Stimulated activated naive CD4-positive, alpha-beta T cell treated with Interleukin-2 at 50 U/mL for 16 hours (primary cell): ENCODE measurements at regions not wholly inside any gene's neighbourhood (a gene's known extent, or its start where the extent isn't known, plus 50 kb on each side); places are given as distances from the start of the nearest gene placed in this dataset.
"Not testable (repeated sequence)": the region's sequence is repeated elsewhere in the genome, so short reads cannot be mapped to it uniquely, and the experiment has no call there.

Experiments
- DNase-seq: peaks from one replicate; lab custom pipeline; 2025; lab: John Stamatoyannopoulos, UW

GRCh38 chr4:62661821-62662220 lies 1461.7 kb downstream of the ADGRL3 start:
- DNase-seq: no peak

- DNase-seq: no peak
Observed at GRCh38 chr4:62656006-62656405, 1455.9 kb downstream of the ADGRL3 start.

- DNase-seq: no peak
Observed at GRCh38 chr4:62644372-62644771, 1444.2 kb downstream of the ADGRL3 start.

GRCh38 chr4:62640296-62640695 lies 1440.2 kb downstream of the ADGRL3 start:
- DNase-seq: no peak

- no peak for DNase-seq
Observed at GRCh38 chr4:62627671-62628070, 1427.5 kb downstream of the ADGRL3 start.

- DNase-seq: no peak
Observed at GRCh38 chr4:62627141-62627540, 1427.0 kb downstream of the ADGRL3 start.

GRCh38 chr4:62622089-62622488 lies 1422.0 kb downstream of the ADGRL3 start:
- no peak for DNase-seq

GRCh38 chr4:62619971-62620370 lies 1419.8 kb downstream of the ADGRL3 start:
- DNase-seq: no peak

- no peak for DNase-seq
Observed at GRCh38 chr4:62618042-62618441, 1417.9 kb downstream of the ADGRL3 start.

GRCh38 chr4:62601737-62602136 lies 1401.6 kb downstream of the ADGRL3 start:
- DNase-seq: no peak

GRCh38 chr4:62595265-62595664 lies 1395.1 kb downstream of the ADGRL3 start:
- DNase-seq: not testable (repeated sequence)

- DNase-seq: no peak
Observed at GRCh38 chr4:62591756-62592155, 1391.6 kb downstream of the ADGRL3 start.

- DNase-seq: no peak
Observed at GRCh38 chr4:62588671-62589070, 1388.5 kb downstream of the ADGRL3 start.

GRCh38 chr4:62571494-62571893 lies 1371.4 kb downstream of the ADGRL3 start:
- no peak for DNase-seq

GRCh38 chr4:62560858-62561257 lies 1360.7 kb downstream of the ADGRL3 start:
- no peak for DNase-seq

GRCh38 chr4:62550121-62550520 lies 1350.0 kb downstream of the ADGRL3 start:
- DNase-seq: no peak

GRCh38 chr4:62549601-62550000 lies 1349.5 kb downstream of the ADGRL3 start:
- DNase-seq: no peak

GRCh38 chr4:62548765-62549164 lies 1348.6 kb downstream of the ADGRL3 start:
- no peak for DNase-seq

GRCh38 chr4:62548108-62548524 lies 1348.0 kb downstream of the ADGRL3 start:
- DNase-seq: no peak

GRCh38 chr4:62544428-62544827 lies 1344.3 kb downstream of the ADGRL3 start:
- no peak for DNase-seq

GRCh38 chr4:62543002-62543401 lies 1342.9 kb downstream of the ADGRL3 start:
- DNase-seq: no peak

- DNase-seq: no peak
Observed at GRCh38 chr4:62533573-62533972, 1333.4 kb downstream of the ADGRL3 start.

GRCh38 chr4:62531731-62532130 lies 1331.6 kb downstream of the ADGRL3 start:
- no peak for DNase-seq

GRCh38 chr4:62531264-62531663 lies 1331.1 kb downstream of the ADGRL3 start:
- no peak for DNase-seq

- DNase-seq: no peak
Observed at GRCh38 chr4:62528874-62529273, 1328.7 kb downstream of the ADGRL3 start.
